Epithelial cell of esophagus (primary cell): ENCODE measurements at regions not wholly inside any gene's neighbourhood (a gene's known extent, or its start where the extent isn't known, plus 50 kb on each side); places are given as distances from the start of the nearest gene placed in this dataset.

Source experiments
- DNase-seq: peaks from one replicate; pipeline ENCODE4 v3.0.0; 2010; ENCODE audit warnings: low read depth
- H3K4me3 ChIP-seq: 2 replicates; pipeline ENCODE4 v1.5.1; 2011; ENCODE audit warnings: mild to moderate bottlenecking, low read length, control low read depth
- TF ChIP-seq, protein P1 (sequence below): IDR thresholded peaks from 2 replicates; pipeline ENCODE4 v1.5.1; 2011; ENCODE audit warnings: low read depth, mild to moderate bottlenecking, low read length, control low read depth, inconsistent platforms; ENCODE audit not compliant: insufficient read depth; ENCODE audit errors: missing control alignments

DNA sequence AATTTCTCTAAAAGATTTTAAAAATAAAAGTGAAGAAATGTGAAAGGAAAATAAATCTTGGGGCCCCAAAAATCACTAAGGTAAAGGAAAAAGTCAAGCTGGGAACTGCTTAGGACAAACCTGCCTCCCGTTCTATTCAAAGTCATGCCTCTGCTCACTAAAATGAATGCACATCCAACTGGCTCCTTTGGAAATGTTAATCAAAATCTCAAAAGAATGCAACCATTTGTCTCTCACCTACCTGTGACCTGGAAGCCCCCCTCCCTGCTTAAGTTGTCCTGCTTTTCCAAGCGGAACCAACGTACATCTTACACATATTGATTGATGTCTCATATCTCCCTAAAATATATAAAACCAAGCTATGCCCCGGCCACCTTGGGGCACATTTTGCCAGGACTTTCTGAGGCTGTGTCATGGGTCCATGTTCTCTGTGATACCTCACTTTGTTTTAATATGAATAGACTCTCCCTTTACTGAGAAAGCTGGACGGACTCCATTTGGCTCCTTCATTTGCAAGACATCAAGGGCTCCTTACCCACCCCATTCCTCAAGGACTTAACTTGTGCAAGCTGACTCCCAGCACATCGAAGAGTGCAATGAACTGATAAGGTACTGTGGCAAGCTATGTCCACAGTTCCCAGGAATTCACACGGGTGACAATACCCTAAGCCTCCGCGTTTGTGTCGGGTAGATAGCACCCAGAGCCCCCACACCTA lies 164.3 kb downstream of the SMC2 start:
- DNase-seq = no peak
- H3K4me3 ChIP-seq = no peak overlapping the region
- TF ChIP-seq, protein P1, sequence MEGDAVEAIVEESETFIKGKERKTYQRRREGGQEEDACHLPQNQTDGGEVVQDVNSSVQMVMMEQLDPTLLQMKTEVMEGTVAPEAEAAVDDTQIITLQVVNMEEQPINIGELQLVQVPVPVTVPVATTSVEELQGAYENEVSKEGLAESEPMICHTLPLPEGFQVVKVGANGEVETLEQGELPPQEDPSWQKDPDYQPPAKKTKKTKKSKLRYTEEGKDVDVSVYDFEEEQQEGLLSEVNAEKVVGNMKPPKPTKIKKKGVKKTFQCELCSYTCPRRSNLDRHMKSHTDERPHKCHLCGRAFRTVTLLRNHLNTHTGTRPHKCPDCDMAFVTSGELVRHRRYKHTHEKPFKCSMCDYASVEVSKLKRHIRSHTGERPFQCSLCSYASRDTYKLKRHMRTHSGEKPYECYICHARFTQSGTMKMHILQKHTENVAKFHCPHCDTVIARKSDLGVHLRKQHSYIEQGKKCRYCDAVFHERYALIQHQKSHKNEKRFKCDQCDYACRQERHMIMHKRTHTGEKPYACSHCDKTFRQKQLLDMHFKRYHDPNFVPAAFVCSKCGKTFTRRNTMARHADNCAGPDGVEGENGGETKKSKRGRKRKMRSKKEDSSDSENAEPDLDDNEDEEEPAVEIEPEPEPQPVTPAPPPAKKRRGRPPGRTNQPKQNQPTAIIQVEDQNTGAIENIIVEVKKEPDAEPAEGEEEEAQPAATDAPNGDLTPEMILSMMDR = no peak

GRCh38 chr9:104260004-104260403 lies 165.9 kb downstream of the SMC2 start:
- TF ChIP-seq, protein P1 = no peak
- H3K4me3 ChIP-seq = no peak overlapping the region

GRCh38 chr9:104263942-104264341 lies 169.8 kb downstream of the SMC2 start:
- no peak for DNase-seq
- no peak overlapping the region for H3K4me3 ChIP-seq
- TF ChIP-seq, protein P1 = no peak

More at GRCh38 chr9:104260004-104260403, 165.9 kb downstream of the SMC2 start:
- no peak for DNase-seq

GRCh38 chr9:104264431-104264830 lies 170.3 kb downstream of the SMC2 start:
- TF ChIP-seq, protein P1 = no peak
- no peak overlapping the region for H3K4me3 ChIP-seq
- no peak for DNase-seq

DNA sequence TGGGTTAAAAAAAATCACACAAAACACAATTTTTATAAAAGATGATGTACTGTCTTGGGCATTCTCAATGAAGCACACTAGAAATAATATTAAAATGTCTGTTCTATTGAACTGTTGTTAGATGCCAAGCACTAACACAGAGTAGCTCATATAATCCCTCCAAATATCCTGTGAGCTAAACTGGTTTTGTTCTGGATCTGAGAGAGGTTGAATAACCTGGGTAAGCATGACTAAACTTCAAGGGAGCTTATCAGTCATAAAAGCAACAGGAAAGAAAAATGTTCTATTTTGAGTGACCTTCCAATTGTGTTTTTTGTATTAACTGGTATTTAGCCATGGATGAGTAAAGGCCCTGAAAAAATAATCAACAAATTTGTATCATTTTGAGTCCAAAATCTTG lies 175.3 kb downstream of the SMC2 start:
- TF ChIP-seq, protein P1 = no peak
- DNase-seq = no peak
- H3K4me3 ChIP-seq = no peak overlapping the region

GRCh38 chr9:104269996-104270963 lies 176.2 kb downstream of the SMC2 start:
- TF ChIP-seq, protein P1 = no peak
- H3K4me3 ChIP-seq = no peak overlapping the region
- no peak for DNase-seq
